GM18505 (cell line): ENCODE measurements at regions not wholly inside any gene's neighbourhood (a gene's known extent, or its start where the extent isn't known, plus 50 kb on each side); places are given as distances from the start of the nearest gene placed in this dataset.
"Not testable (repeated sequence)": the region's sequence is repeated elsewhere in the genome, so short reads cannot be mapped to it uniquely, and the experiment has no call there.

Source experiments
- ATAC-seq: cut with Tn5 transposase; IDR thresholded peaks from one replicate; pipeline ENCODE4 v1.9.1; 2021; ENCODE audit not compliant: unreplicated experiment
- POLR2A ChIP-seq: IDR thresholded peaks from 4 replicates; pipeline ENCODE4 v1.6.1; 2011; ENCODE audit warnings: borderline replicate concordance; ENCODE audit not compliant: insufficient read depth, insufficient read length; ENCODE audit errors: extremely low read depth

GRCh38 chr11:67745181-67745726 is 70.8 kb upstream of the ALDH3B2 start:
- no peak for ATAC-seq
- no peak for TF ChIP-seq POLR2A

GRCh38 chr11:67744231-67744630 is 69.8 kb upstream of the ALDH3B2 start:
- ATAC-seq = not testable (repeated sequence)

GRCh38 chr11:67738231-67738630 is 63.8 kb upstream of the ALDH3B2 start:
- not testable (repeated sequence) for ATAC-seq

- ATAC-seq = not testable (repeated sequence)
These were observed 63.2 kb upstream of the ALDH3B2 start for GRCh38 chr11:67737562-67738080.

- TF ChIP-seq POLR2A = no peak
- no peak for ATAC-seq
These were observed 57.8 kb upstream of the ALDH3B2 start for GRCh38 chr11:67732045-67732787.

GRCh38 chr11:67731583-67731982 is 57.2 kb upstream of the ALDH3B2 start:
- no peak for ATAC-seq

GRCh38 chr11:67728163-67728571 is 53.7 kb upstream of the ALDH3B2 start:
- ATAC-seq = not testable (repeated sequence)

More at GRCh38 chr11:67731583-67731982, 57.2 kb upstream of the ALDH3B2 start:
- TF ChIP-seq POLR2A = no peak

GRCh38 chr11:67727066-67728040 is 52.9 kb upstream of the ALDH3B2 start:
- not testable (repeated sequence) for ATAC-seq
